K562 (cell line): ENCODE measurements at regions not wholly inside any gene's neighbourhood (a gene's known extent, or its start where the extent isn't known, plus 50 kb on each side); places are given as distances from the start of the nearest gene placed in this dataset.

Experiments used
- ATAC-seq: fragments of 200-7000 bp; cut with Tn5 transposase; 3 replicates; pipeline ENCODE4 v1.9.1; 2020; ENCODE audit warnings: moderate library complexity
- BruUV-seq: library from RNA; stranded (reverse); fragments of 400-500 nt; replicated peaks from 2 replicates; lab custom pipeline; 2021; lab: Mats Ljungman, UMichigan
- CTCF ChIA-PET: fragments of 300-600 bp; formaldehyde crosslinking; extraction: SDS; loops from one replicate; lab custom pipeline; 2021; ENCODE audit warnings: low intra/inter-chr PET ratio; lab: Yijun Ruan, JAX
- POLR2A ChIA-PET: fragments of 300-600, 350-650 bp; sonication (Branson Sonifier 250); formaldehyde crosslinking; extraction: SDS; loops from one replicate; lab custom pipeline; 2021; ENCODE audit warnings: antibody characterized with exemption, inconsistent platforms; lab: Yijun Ruan, JAX
- DNase-seq, 4 experiments: peaks; one replicate each; pipeline versions ENCODE4 v3.0.0 to v3.0.0-alpha.2; 2011 to 2018; ENCODE audit warnings: low spot score in 3 of 4, mixed read lengths in 3 of 4; ENCODE audit errors: extremely low read depth in 1 of 4
- FAIRE-seq: peaks from 2 replicates; lab custom pipeline; 2011; peaks lifted over from hg19 to GRCh38; lab: Jason Lieb, UNC
- H2AFZ ChIP-seq: 2 replicates; pipeline ENCODE4 v1.6.0; 2011; ENCODE audit warnings: low read depth, low read length, control low read depth, inconsistent platforms
- H3K27ac ChIP-seq: fragments of 200-600 bp; 3 replicates; pipeline ENCODE4 v1.8.0; 2011; ENCODE audit warnings: low read depth, mild to moderate bottlenecking, control low read depth, inconsistent platforms, low read length, moderate library complexity, mixed read lengths; ENCODE audit errors: extremely low read depth
- H3K27me3 ChIP-seq, 2 experiments: fragments of 300-600 bp in 1 of 2; 2 replicates in 1 of 2; 3 replicates in 1 of 2; pipeline versions ENCODE4 v1.6.0 to v1.8.0; 2011; ENCODE audit warnings: inconsistent platforms in 2 of 2, low read length in 2 of 2, mild to moderate bottlenecking in 1 of 2, mixed read lengths in 1 of 2, moderate library complexity in 1 of 2; ENCODE audit not compliant: control insufficient read depth in 2 of 2, insufficient read depth in 2 of 2
- H3K36me3 ChIP-seq: fragments of 300-600 bp; 3 replicates; pipeline ENCODE4 v1.8.0; 2011; ENCODE audit warnings: mild to moderate bottlenecking, low read length, inconsistent platforms; ENCODE audit not compliant: control insufficient read depth, insufficient read depth
- H3K4me1 ChIP-seq, 2 experiments: fragments of 200-600 bp in 1 of 2; replicated peaks in 1 of 2; 2 replicates in 1 of 2; 3 replicates in 1 of 2; pipeline versions ENCODE4 v1.5.1 to v1.8.0; 2011; ENCODE audit warnings: inconsistent platforms in 2 of 2, low read length in 2 of 2, mild to moderate bottlenecking in 1 of 2, mixed read lengths in 1 of 2, moderate library complexity in 1 of 2; ENCODE audit not compliant: control insufficient read depth in 2 of 2, insufficient read depth in 2 of 2
- H3K4me2 ChIP-seq: 2 replicates; pipeline ENCODE4 v1.6.1; 2011; ENCODE audit warnings: low read length, control low read depth, inconsistent platforms, mixed read lengths; ENCODE audit not compliant: insufficient read depth
- H3K4me3 ChIP-seq: fragments of 200-600 bp; sonication (generic), shearing (Covaris generic); 2 replicates; pipeline ENCODE4 v1.5.1; 2016; ENCODE audit warnings: control low read depth, inconsistent platforms
- H3K79me2 ChIP-seq: fragments of 200-600 bp; 3 replicates; pipeline ENCODE4 v1.8.0; 2011; ENCODE audit warnings: low read length, inconsistent platforms; ENCODE audit not compliant: control insufficient read depth, insufficient read depth
- H3K9ac ChIP-seq, 2 experiments: 2 replicates each; pipeline versions ENCODE4 v1.6.0 to v1.6.1; 2011; ENCODE audit warnings: low read depth in 2 of 2, low read length in 2 of 2, control low read depth in 1 of 2, inconsistent platforms in 1 of 2, mild to moderate bottlenecking in 1 of 2, mixed read lengths in 1 of 2; ENCODE audit not compliant: insufficient read depth in 1 of 2
- H3K9me1 ChIP-seq: one replicate; pipeline ENCODE4 v1.6.0; 2011; ENCODE audit warnings: inconsistent platforms, mild to moderate bottlenecking, low read length, moderate library complexity; ENCODE audit not compliant: control insufficient read depth, insufficient read depth
- H3K9me3 ChIP-seq: replicated peaks from 2 replicates; pipeline ENCODE4 v1.5.1; 2011; ENCODE audit warnings: low read depth, low read length, inconsistent platforms; ENCODE audit not compliant: control insufficient read depth, insufficient read depth
- H4K20me1 ChIP-seq: replicated peaks from 2 replicates; pipeline ENCODE4 v1.6.1; 2011; ENCODE audit warnings: low read length, inconsistent platforms, mixed read lengths; ENCODE audit not compliant: control insufficient read depth, insufficient read depth
- BCLAF1 ChIP-seq, 2 experiments: fragments of 450-650 bp in 1 of 2; IDR thresholded peaks; 2 replicates each; pipeline ENCODE4 v1.6.1; 2011 to 2017; ENCODE audit warnings: low read depth in 2 of 2, antibody characterized with exemption in 1 of 2, borderline replicate concordance in 1 of 2, low read length in 1 of 2, mild to moderate bottlenecking in 1 of 2, mixed read lengths in 1 of 2; ENCODE audit not compliant: control insufficient read depth in 1 of 2
- DLX4 ChIP-seq: fragments of 250-450 bp; sonication (Bioruptor Pico); IDR thresholded peaks from 2 replicates; pipeline ENCODE4 v1.6.1; 2021; ENCODE audit warnings: mild to moderate bottlenecking
- ERF ChIP-seq: fragments of 450-650 bp; formaldehyde crosslinking; IDR thresholded peaks from 2 replicates; pipeline ENCODE4 v1.4.0; 2020; ENCODE audit warnings: mild to moderate bottlenecking, mixed read lengths
- FOXA1 ChIP-seq: fragments of 450-650 bp; IDR thresholded peaks from 2 replicates; pipeline ENCODE4 v1.6.1; 2016; ENCODE audit warnings: mild to moderate bottlenecking, borderline replicate concordance
- MCM7 ChIP-seq, 2 experiments: fragments of 450-650 bp; IDR thresholded peaks; 2 replicates each; pipeline ENCODE4 v1.6.1; 2016 to 2018
- NR1H2 ChIP-seq: sonication (generic); formaldehyde crosslinking; IDR thresholded peaks from 2 replicates; pipeline ENCODE4 v1.4.0; 2020; ENCODE audit warnings: mild to moderate bottlenecking, missing genetic modification reagents
- PURB ChIP-seq: sonication (generic); formaldehyde crosslinking; IDR thresholded peaks from 2 replicates; pipeline ENCODE4 v1.9.0; 2021; ENCODE audit warnings: low read depth, mild to moderate bottlenecking, missing genetic modification reagents
- RBFOX2 ChIP-seq: fragments of 200-400 bp; formaldehyde crosslinking; IDR thresholded peaks from 2 replicates; pipeline ENCODE4 v1.6.1; 2017; ENCODE audit warnings: low read depth, mild to moderate bottlenecking, low read length, moderate library complexity
- SMAD4 ChIP-seq: fragments of 250-450 bp; sonication (Bioruptor Pico); conservative IDR thresholded peaks from 2 replicates; pipeline ENCODE4 v1.8.0; 2021; ENCODE audit warnings: inconsistent platforms, mild to moderate bottlenecking, moderate library complexity
- SMARCE1 ChIP-seq: fragments of 450-650 bp; IDR thresholded peaks from 2 replicates; pipeline ENCODE4 v1.7.1; 2016; ENCODE audit warnings: mild to moderate bottlenecking
- XRCC3 ChIP-seq: fragments of 450-650 bp; IDR thresholded peaks from 2 replicates; pipeline ENCODE4 v1.6.1; 2017; ENCODE audit warnings: mild to moderate bottlenecking, moderate library complexity
- ZBTB9 ChIP-seq: fragments of 450-650 bp; formaldehyde crosslinking; IDR thresholded peaks from 2 replicates; pipeline ENCODE4 v1.4.0; 2020; ENCODE audit warnings: mild to moderate bottlenecking, moderate library complexity
- ZNF184 ChIP-seq: sonication (generic); formaldehyde crosslinking; IDR thresholded peaks from 2 replicates; pipeline ENCODE4 v1.5.0; 2020; ENCODE audit warnings: missing genetic modification reagents
- WGBS: fragments of 100-300 bp; shearing (Covaris generic); methylation state at CpG from one replicate; pipeline ENCODE4 v1.1.6; 2016; ENCODE audit warnings: low coverage, mixed read lengths; ENCODE audit not compliant: insufficient coverage; ENCODE audit errors: missing lambda C conversion rate; 5-methylcytosine and 5-hydroxymethylcytosine counted together
- in situ Hi-C: fragments of 300-500 bp; cut with MboI; formaldehyde crosslinking; loops from 4 replicates; pipeline ENCODE4 v1.15.0; 2018; ENCODE audit warnings: inconsistent platforms, mixed read lengths
- intact Hi-C: fragments of 100-400 bp; cut with micrococcal nuclease; formaldehyde crosslinking; loops from 2 replicates; pipeline ENCODE4 v1.14.2; 2022

- no peak for DNase-seq
- 2% methylated on average over 5 of the region's 5 CpGs for WGBS
- Histone ChIP-seq H3K4me1 (no peaks in the 10 kb centered on the region), H4K20me1 (0 out of 2 replicates have a peak, but pooled peaks cover 3% of the 10 kb centered on the region), H3K27me3 (peaks cover 0 to 16% of the 10 kb centered on the region in 2 experiments; a peak in 3 of 5 replicates), H3K9me3 (no peaks in the 10 kb centered on the region), H3K36me3 (no peaks in the 10 kb centered on the region), H3K79me2 (no peaks in the 10 kb centered on the region)
- in situ Hi-C loops: no loop called here
- BruUV-seq: no TSS peak
- TF ChIP-seq NR1H2 (CRISPR knock-in tag) (no peak), DLX4 (CRISPR knock-in tag) (no peak), SMARCE1 (no peak), PURB (CRISPR knock-in tag) (no peak), RBFOX2 (no peak)
- TF ChIP-seq, all 486 proteins: peak for 0
- Histone ChIP-seq H3K9me1 (no peaks in the 10 kb centered on the region), H3K4me2 (no peak overlapping the region), H2AFZ (no peak overlapping the region), H3K27ac (no peak overlapping the region), H3K4me3 (no peak overlapping the region), H3K9ac (no peak overlapping the region)
- POLR2A ChIA-PET: no interaction called here
- intact Hi-C loops: no loop called here
- ATAC-seq: no peak
- FAIRE-seq: no peak
- CTCF ChIA-PET: no interaction called here
Measured at GRCh38 chr5:2617461-2617860, 134.0 kb downstream of the IRX2 start.

- no peak overlapping the region for H3K4me2 ChIP-seq
- WGBS: 3% methylated on average over 4 of the region's 4 CpGs
- H3K4me1 ChIP-seq: no peaks in the 10 kb centered on the region
- intact Hi-C loops (no loop called here), in situ Hi-C loops (no loop called here)
- no peaks in the 10 kb centered on the region for H3K9me1 ChIP-seq
- FAIRE-seq (no peak), ATAC-seq (no peak), DNase-seq (no peak)
- ChIA-PET CTCF (no interaction called here), POLR2A (no interaction called here)
- H3K4me3 ChIP-seq: no peak overlapping the region
- H3K36me3 ChIP-seq: no peaks in the 10 kb centered on the region
- H3K79me2 ChIP-seq: no peaks in the 10 kb centered on the region
- H3K27ac ChIP-seq: no peak overlapping the region
- H3K27me3 ChIP-seq: peaks cover 0 to 14% of the 10 kb centered on the region in 2 experiments; a peak in 2 of 5 replicates
- 0 out of 2 replicates have a peak, but pooled peaks cover 3% of the 10 kb centered on the region for H4K20me1 ChIP-seq
- no peaks in the 10 kb centered on the region for H3K9me3 ChIP-seq
- H2AFZ ChIP-seq: no peak overlapping the region
- no TSS peak for BruUV-seq
- no peak overlapping the region for H3K9ac ChIP-seq
- no peak for TF ChIP-seq ERF (CRISPR knock-in tag)
- TF ChIP-seq MCM7 (IDR thresholded peaks at IDR 0.05): no peak
- TF ChIP-seq SMAD4: no peak
- no peak for TF ChIP-seq BCLAF1 (IDR thresholded peaks at IDR 0.05; ENCODE audit: borderline replicate concordance in 1 of 2, control insufficient read depth in 1 of 2, low read depth in 2 of 2, low read length in 1 of 2)
- TF ChIP-seq FOXA1: no peak
- no peak for TF ChIP-seq ZNF184 (CRISPR knock-in tag)
- TF ChIP-seq XRCC3: no peak
- TF ChIP-seq ZBTB9 (CRISPR knock-in tag): no peak
Measured at GRCh38 chr5:2615917-2616316, 135.6 kb downstream of the IRX2 start.
